ENCODE measurements at regions not wholly inside any gene's neighbourhood (a gene's known extent, or its start where the extent isn't known, plus 50 kb on each side); places are given as distances from the start of the nearest gene placed in this dataset.

DNA sequence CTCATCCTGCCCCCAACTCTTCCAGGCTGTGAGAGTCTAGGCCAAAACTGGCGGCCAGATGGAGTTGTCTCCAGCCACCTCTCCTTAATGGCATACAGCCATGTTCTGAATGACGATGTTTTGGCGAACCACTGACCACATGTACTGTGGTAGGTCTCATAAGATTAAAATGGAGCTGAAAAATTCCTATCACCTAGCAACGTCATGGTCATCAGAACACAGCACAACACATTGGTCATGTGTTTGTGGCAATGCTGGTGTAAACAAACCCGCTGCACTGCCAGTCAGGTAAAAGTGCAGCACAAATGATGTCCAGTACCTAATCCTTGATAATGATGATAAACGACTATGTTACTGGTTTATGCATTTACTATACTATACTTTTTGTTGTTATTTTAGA, 290.0 kb upstream of the MKI67 start:
- DNase-seq, result no peak
- Histone ChIP-seq H3K27me3 (no peaks in the 10 kb centered on the region), H3K36me3 (no peaks in the 10 kb centered on the region), H3K27ac (no peak overlapping the region), H3K4me3 (no peak overlapping the region), H3K9me3 (peaks cover 0 to 4% (median 0%) of the 10 kb centered on the region in 3 donors), H3K4me1 (no peaks in the 10 kb centered on the region)
- intact Hi-C loops (cut with DNase I), result no loop called here
- no peak for TF ChIP-seq POLR2A (IDR thresholded peaks at IDR 0.05)
- TF ChIP-seq, protein P1, sequence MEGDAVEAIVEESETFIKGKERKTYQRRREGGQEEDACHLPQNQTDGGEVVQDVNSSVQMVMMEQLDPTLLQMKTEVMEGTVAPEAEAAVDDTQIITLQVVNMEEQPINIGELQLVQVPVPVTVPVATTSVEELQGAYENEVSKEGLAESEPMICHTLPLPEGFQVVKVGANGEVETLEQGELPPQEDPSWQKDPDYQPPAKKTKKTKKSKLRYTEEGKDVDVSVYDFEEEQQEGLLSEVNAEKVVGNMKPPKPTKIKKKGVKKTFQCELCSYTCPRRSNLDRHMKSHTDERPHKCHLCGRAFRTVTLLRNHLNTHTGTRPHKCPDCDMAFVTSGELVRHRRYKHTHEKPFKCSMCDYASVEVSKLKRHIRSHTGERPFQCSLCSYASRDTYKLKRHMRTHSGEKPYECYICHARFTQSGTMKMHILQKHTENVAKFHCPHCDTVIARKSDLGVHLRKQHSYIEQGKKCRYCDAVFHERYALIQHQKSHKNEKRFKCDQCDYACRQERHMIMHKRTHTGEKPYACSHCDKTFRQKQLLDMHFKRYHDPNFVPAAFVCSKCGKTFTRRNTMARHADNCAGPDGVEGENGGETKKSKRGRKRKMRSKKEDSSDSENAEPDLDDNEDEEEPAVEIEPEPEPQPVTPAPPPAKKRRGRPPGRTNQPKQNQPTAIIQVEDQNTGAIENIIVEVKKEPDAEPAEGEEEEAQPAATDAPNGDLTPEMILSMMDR (IDR thresholded peaks at IDR 0.05), result no peak
- WGBS, 2 donors, result 65 to 72% methylated on average over 6 of the region's 6 CpGs

DNA sequence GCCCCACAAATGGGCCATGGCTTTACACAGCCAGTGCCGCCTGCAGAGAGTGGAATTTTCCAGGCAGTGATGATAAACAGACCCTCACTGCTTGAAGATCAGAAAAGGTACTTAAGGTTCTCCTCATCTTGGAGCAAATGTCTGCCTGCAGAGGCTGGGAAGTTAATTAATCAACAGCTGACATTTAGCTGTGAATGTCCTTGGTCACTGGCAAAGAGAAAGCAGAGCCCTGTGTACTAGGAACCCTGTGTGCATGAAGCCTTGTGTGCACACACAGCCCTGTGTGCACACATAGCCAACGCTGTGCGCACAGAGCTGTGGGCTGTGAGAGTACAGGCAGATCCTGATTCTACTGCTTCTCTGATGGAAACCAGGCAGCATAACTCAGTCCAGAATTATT, 291.6 kb upstream of the MKI67 start:
- H3K9me3 ChIP-seq, result no peaks in the 10 kb centered on the region
- H3K36me3 ChIP-seq, result no peaks in the 10 kb centered on the region
- H3K4me3 ChIP-seq, result no peak overlapping the region
- intact Hi-C loops (cut with DNase I), result no loop called here
- no peaks in the 10 kb centered on the region for H3K4me1 ChIP-seq
- H3K27me3 ChIP-seq, result no peaks in the 10 kb centered on the region
- TF ChIP-seq POLR2A (IDR thresholded peaks at IDR 0.05), result no peak
- TF ChIP-seq, protein P1 (IDR thresholded peaks at IDR 0.05), result no peak
- H3K27ac ChIP-seq, result no peak overlapping the region
- no peak for DNase-seq
- WGBS, 2 donors, result 92 to 100% methylated on average over 1 to 2 of the region's 3 CpGs

DNA sequence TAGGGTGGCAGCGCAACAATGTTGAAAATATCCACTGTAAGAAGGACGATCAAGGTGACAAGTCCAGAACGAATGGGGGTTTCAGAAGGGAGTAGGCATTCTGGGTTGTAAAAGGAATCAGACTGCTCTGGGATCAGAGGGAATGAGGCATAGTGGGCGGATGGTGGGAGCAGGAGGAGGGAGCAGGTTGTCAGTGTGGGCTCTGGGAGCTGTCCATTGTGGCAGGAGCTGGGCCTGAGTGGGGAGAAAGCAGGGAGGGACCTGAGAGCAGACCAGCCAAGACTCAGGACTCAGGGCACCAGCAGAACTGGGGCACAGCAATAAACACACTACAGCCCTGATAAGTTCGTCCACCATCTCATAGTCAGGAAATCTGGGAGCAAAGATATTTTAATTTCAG, 292.6 kb upstream of the MKI67 start:
- Histone ChIP-seq H3K4me3 (no peak overlapping the region), H3K36me3 (no peaks in the 10 kb centered on the region), H3K9me3 (no peaks in the 10 kb centered on the region), H3K27ac (no peak overlapping the region), H3K4me1 (no peaks in the 10 kb centered on the region), H3K27me3 (no peaks in the 10 kb centered on the region)
- 56 to 59% methylated on average over 4 to 5 of the region's 5 CpGs for WGBS, 2 donors
- no peak for DNase-seq
- no peak for TF ChIP-seq POLR2A (IDR thresholded peaks at IDR 0.05)
- TF ChIP-seq, protein P1 (IDR thresholded peaks at IDR 0.05), result no peak
- intact Hi-C loops (cut with DNase I), result no loop called here

GRCh38 chr10:128419466-128420019, 293.3 kb upstream of the MKI67 start:
- Histone ChIP-seq H3K27me3 (no peaks in the 10 kb centered on the region), H3K4me3 (no peak overlapping the region), H3K36me3 (no peaks in the 10 kb centered on the region), H3K4me1 (no peaks in the 10 kb centered on the region), H3K27ac (no peak overlapping the region), H3K9me3 (no peaks in the 10 kb centered on the region)
- DNase-seq, result no peak
- intact Hi-C loops (cut with DNase I), result no loop called here
- TF ChIP-seq, protein P1 (IDR thresholded peaks at IDR 0.05), result no peak
- TF ChIP-seq POLR2A (IDR thresholded peaks at IDR 0.05), result no peak
- WGBS, 2 donors, result 70 to 78% methylated on average over 4 of the region's 4 CpGs

GRCh38 chr10:128420623-128421022, 294.4 kb upstream of the MKI67 start:
- intact Hi-C loops (cut with DNase I), result no loop called here
- no peak for DNase-seq
- Histone ChIP-seq H3K36me3 (no peaks in the 10 kb centered on the region), H3K27me3 (no peaks in the 10 kb centered on the region), H3K9me3 (no peaks in the 10 kb centered on the region), H3K4me3 (no peak overlapping the region), H3K4me1 (no peaks in the 10 kb centered on the region), H3K27ac (no peak overlapping the region)
- no peak for TF ChIP-seq POLR2A (IDR thresholded peaks at IDR 0.05)
- TF ChIP-seq, protein P1 (IDR thresholded peaks at IDR 0.05), result no peak
- 41 to 61% methylated on average over 3 of the region's 3 CpGs for WGBS, 2 donors
